Esophagus squamous epithelium (tissue), 4 donors: ENCODE measurements at regions not wholly inside any gene's neighbourhood (a gene's known extent, or its start where the extent isn't known, plus 50 kb on each side); places are given as distances from the start of the nearest gene placed in this dataset.

Experiments
- CTCF ChIP-seq, 6 experiments: fragments of 450-650 bp in 4 of 6; fragments of 200-600 bp in 2 of 6; sonication (generic) in 2 of 6; IDR thresholded peaks; one replicate each; pipeline ENCODE4 v1.5.1; 2016 to 2019; ENCODE audit warnings: antibody characterized with exemption in 6 of 6, mild to moderate bottlenecking in 4 of 6, moderate library complexity in 4 of 6
- POLR2A ChIP-seq, 4 donors: fragments of 450-650 bp; IDR thresholded peaks; one replicate each; pipeline ENCODE4 v1.6.1; 2017; ENCODE audit warnings: antibody characterized with exemption in 4 of 4, mild to moderate bottlenecking in 4 of 4, moderate library complexity in 3 of 4

GRCh38 chr6:16921399-16922110, 160.3 kb upstream of the ATXN1 start:
- TF ChIP-seq CTCF (IDR thresholded peaks at IDR 0.05) = no peak
- TF ChIP-seq POLR2A (IDR thresholded peaks at IDR 0.05) = no peak
